HG03108 (cell line): ENCODE measurements at regions not wholly inside any gene's neighbourhood (a gene's known extent, or its start where the extent isn't known, plus 50 kb on each side); places are given as distances from the start of the nearest gene placed in this dataset.

ENCODE experiments used
- ATAC-seq: cut with Tn5 transposase; IDR thresholded peaks from one replicate; pipeline ENCODE4 v1.9.1; 2021; ENCODE audit warnings: moderate library complexity; ENCODE audit not compliant: unreplicated experiment

- ATAC-seq = no peak
Measured at GRCh38 chr6:15880262-15880973, 217.6 kb upstream of the DTNBP1 start.

DNA sequence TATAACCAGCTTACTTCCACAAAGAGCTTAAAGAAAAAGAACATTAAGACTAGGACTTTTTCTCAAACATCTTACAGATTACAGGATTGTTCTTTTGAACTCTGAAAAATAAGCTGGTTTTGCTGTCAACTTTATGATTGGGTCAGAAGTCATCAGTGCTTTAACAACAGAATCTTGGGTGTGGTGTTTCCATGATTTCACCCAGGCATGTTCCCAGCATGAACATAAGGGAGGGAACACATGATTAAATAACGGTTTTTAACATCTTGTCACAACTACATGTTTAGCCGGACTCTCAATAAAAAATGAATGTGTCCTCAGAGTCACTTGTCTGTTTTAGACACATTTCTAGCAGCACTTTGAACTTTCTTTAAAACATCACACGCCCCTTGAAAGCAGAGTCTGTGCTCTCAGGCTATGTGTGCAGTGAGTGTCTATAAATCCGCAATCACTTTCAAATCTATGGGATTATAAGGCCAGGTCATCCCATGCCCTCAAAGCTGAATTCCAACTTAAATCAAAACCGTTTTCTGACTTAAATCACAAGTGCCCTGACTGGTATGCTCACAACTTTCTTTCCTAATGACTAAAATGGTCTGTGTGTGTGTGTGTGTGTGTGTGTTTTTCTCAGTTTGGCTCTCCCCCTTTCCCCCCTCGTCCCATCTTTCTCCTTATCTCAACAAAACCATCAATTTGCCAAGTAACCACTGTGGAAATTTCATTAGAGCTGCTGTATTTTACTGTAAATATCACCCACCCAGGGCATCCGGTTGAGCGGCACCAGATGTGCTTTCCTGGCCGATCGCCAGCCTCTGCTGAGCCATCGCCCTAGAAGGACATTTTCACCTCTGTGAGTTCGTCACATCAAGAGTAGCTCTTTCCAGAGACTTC, 216.8 kb upstream of the DTNBP1 start:
- ATAC-seq = peak; percentile 83

GRCh38 chr6:15877231-15877630, 214.4 kb upstream of the DTNBP1 start:
- ATAC-seq = no peak

DNA sequence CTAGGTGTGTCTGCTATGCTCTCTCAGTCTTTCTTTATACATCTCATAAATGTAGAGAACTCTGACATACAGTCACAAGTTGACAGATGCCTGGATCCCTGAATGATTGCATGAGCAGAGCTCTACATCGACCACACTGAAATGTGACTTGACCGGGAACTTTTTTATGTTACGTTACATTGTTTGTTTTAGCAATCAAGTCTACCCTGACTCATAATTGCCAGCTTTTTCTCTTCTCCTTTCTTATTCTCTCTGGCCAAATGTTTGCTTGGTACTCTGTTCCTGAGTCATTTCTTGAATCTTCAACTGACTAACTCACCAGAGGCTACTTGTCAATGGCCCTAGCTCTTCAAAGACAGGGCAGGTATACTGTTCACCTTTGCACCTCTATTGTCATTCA, 213.6 kb upstream of the DTNBP1 start:
- peak; percentile 36 for ATAC-seq

DNA sequence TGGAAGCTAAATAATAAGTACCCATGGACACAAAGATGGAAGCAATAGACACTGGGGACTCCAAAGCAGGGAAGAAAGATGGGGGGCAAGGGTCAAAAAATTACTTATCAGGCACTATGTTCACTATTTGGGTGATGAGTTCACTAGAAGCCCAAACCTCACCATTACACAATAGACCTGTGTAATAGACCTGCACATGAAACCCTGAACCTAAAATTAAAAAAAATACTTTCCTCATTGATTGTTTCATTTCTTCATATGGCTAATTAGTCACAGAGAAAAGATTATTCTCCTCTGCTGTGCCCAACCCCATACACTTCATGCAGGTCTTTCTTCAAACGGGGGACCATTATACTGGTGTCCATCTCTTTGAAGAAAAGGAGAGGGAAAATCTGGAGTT, 213.0 kb upstream of the DTNBP1 start:
- ATAC-seq = no peak

GRCh38 chr6:15874821-15875220, 212.0 kb upstream of the DTNBP1 start:
- ATAC-seq = no peak

GRCh38 chr6:15874326-15874725, 211.5 kb upstream of the DTNBP1 start:
- peak; percentile 58 for ATAC-seq

DNA sequence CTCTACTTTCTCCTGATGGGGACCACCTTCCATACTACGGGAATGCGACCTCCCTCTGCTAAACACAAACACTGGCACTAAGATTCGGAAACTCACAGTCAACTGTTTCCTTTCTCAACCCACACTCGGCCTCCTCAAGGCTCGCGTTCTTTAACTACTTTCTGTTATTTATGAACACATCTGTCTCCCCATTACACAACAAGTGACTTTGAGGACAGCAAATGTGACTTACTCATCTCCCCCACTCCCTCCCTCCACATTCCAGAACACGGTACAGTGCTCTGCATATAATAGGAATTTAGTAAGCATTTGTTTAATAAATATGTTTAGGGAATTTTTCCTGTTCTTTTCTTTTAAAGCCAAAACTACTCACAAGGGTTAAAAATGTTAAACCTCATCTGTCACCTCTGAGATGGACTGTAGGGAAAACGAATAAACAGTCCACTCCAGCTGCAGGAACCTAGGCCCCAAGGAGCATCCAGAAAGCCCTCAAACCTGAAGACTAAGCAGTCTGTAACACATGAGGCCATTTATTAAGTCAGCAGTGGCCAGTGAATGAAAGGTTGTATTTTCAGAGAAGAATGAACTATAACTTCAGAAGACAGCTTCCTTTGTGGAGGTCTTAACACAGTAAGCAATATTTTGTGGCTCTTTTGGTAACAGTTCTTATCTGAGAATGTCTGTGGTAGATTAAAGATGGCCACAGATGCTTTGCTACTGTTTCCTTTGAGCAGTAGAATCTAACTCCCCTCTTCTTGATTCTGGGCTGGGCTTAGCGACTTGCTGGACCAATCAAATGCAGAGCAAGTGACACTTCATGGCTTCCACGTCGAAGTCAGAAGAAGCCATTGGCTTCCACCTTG, 209.6 kb upstream of the DTNBP1 start:
- ATAC-seq = no peak

DNA sequence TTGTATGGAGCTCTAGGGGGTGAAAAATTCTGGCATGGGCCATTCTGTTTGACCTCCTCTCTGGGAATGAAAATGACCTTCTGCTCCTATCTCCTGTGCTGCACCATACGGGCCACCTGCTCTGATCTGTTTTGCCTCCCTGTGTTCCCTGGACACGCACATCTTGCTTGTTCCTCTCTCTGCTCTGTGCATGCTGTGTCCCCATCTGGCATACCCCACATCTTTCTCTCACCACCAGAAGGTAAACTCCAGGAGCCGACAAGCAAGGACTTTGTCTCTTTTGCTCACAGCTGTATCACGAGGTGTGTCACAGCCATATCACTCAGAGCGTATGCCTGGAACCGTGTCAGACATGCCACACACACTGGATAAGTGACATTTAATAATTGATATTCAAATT, 208.4 kb upstream of the DTNBP1 start:
- ATAC-seq = no peak

- no peak for ATAC-seq
Measured at GRCh38 chr6:15870333-15871043, 207.7 kb upstream of the DTNBP1 start.

- no peak for ATAC-seq
Measured at GRCh38 chr6:15864708-15865062, 201.9 kb upstream of the DTNBP1 start.

- no peak for ATAC-seq
Measured at GRCh38 chr6:15864038-15864707, 201.3 kb upstream of the DTNBP1 start.

DNA sequence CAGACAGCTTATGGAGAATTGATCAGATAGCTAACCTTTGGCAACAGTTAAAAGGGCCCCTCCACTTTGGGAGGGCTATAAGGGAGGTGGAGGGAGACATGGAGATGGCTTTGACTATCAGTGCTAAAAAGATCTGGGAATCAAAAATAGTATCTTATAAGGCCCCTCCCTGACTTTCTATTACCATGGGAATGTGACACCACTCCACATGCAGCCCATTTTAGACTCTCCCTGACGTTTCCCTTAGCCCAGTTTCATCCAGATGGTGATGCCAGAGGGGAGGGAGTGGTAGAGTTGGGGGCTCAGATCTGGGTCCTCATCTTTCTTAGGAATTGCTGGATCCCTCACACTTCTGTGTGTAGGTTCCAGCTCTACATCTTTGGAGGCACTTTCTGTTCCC, 200.0 kb upstream of the DTNBP1 start:
- ATAC-seq = no peak

- ATAC-seq = no peak
Measured at GRCh38 chr6:15861486-15861885, 198.7 kb upstream of the DTNBP1 start.

DNA sequence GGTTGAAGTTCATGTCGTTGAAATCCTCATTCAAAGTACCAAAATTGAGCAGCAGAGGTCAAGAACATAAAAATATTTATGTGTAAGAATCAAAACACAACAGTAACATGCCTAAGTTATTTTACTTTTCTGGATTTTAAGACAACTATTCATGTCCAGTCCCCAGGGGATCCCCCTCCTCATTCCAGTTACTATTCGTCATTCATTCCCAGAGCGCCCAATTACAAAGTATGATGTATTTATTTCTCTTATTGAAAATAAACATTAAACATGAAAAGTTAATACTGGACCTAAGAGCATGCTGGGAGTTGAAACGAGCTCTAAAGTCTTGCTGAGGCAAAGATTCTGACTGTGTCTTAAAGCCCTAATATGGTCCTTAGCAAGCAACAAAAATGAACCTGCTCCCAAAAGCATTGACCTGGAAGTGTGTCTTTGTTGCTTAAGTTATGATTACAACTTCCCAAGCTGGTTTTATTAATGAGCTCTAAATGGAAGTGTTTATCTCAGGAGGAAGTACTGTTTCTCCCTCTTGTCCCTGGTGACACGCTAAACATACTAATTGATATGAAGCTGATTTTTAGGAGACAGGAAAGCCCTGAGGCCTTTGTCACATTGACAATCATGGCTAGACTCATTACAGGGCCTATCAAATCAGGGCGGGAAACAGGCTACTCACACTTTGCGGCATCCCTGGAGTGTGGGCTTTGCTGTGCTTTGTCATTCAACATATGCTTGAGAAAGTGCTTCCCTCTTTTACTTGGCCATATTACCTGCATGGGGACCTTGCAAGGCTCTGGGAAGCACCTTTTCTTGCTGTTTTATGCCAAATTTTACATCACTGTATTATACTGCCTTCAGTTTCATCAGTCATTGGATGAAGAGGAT, 192.2 kb upstream of the DTNBP1 start:
- ATAC-seq = no peak

DNA sequence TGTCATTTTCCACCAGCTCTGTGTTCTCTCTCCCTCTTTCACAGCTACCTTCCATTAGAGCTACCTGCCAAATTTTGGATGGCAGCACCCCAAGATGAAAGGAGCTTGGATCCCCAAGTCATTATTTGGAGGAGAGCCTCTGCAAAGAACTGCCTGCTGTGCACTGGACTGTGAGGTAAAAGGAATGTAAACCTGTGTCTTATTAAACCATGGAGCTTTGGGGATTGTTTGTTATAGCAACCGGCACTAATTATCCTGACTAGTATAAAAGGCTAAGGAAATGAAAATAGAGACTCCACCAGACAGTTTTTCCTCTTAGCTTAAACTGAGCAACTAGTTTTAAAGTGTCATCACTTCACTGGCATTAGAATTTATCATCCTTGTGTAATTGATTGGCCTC, 191.6 kb upstream of the DTNBP1 start:
- ATAC-seq = no peak

DNA sequence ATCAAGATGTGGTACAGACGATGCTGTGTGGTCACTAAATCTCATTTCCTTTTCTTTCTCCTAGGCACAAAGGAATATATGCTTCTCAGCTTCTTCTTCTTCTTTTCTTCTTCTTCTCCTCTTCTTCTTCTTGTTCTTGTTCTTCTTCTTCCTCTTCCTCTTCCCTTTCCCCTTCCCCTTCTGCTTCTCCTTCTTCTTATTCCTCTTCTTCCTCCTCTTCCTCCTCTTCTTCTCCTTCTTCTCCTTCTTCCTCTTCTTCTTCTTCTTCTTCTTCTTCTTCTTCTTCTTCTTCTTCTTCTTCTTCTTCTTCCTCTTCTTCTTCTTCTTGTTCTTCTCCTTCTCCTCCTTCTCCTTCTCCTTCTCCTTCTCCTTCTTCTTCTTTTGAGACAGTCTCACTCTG, 190.4 kb upstream of the DTNBP1 start:
- no peak for ATAC-seq

DNA sequence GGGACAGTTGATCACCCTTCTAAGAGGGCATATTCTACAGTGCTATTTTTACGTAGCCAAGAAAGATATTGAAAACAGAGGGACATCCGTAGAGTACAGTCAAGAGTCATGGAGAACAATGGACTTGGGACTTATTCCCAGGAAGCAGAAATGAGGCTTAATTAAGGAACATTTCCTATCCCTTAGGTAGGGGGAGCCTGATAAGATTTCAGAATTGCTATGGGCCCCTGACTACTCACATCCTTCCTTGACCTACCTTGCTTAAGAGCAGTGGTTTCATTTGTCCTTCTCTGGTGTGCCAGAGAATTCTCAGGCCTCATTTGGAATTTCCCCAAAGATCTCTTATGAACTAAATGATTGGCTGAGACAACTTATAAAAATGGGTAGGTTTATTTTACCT, 189.5 kb upstream of the DTNBP1 start:
- no peak for ATAC-seq

DNA sequence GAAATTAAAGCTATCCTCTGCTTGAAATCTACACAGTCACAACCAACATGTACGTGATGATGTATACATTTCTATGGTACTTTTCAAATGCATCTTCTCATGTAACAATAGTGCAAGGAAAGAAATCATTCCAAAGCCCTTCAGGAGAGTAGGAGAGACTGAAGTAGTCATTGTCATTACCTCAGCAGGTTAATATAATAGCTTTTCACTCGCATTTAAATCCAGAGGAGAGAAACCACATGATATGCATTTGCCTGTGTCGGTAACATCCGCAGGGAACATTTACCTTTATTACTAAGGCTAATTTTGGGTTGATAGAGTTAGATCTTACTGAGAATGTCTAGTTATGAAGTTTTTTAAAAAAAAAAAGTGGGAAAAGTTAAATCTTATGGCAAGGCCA, 186.6 kb upstream of the DTNBP1 start:
- no peak for ATAC-seq
